BLaER1 (cell line): ENCODE measurements at regions not wholly inside any gene's neighbourhood (a gene's known extent, or its start where the extent isn't known, plus 50 kb on each side); places are given as distances from the start of the nearest gene placed in this dataset.

Experiments used
- H3K27ac ChIP-seq: shearing (Covaris generic); formaldehyde crosslinking; 2 replicates; pipeline ENCODE4 v1.8.1; 2022
- H3K27me3 ChIP-seq: shearing (Covaris generic); formaldehyde crosslinking; 2 replicates; pipeline ENCODE4 v1.8.1; 2022
- H3K36me3 ChIP-seq: shearing (Covaris generic); formaldehyde crosslinking; 2 replicates; pipeline ENCODE4 v1.8.1; 2022
- H3K4me1 ChIP-seq: shearing (Covaris generic); formaldehyde crosslinking; 2 replicates; pipeline ENCODE4 v1.8.1; 2022
- H3K4me2 ChIP-seq: shearing (Covaris generic); formaldehyde crosslinking; 2 replicates; pipeline ENCODE4 v1.8.1; 2022
- H3K4me3 ChIP-seq: shearing (Covaris generic); formaldehyde crosslinking; 2 replicates; pipeline ENCODE4 v1.8.1; 2022
- H3K9ac ChIP-seq: shearing (Covaris generic); formaldehyde crosslinking; 2 replicates; pipeline ENCODE4 v1.8.1; 2022
- H3K9me3 ChIP-seq: shearing (Covaris generic); formaldehyde crosslinking; 2 replicates; pipeline ENCODE4 v1.8.1; 2022
- H4K20me1 ChIP-seq: shearing (Covaris generic); formaldehyde crosslinking; 2 replicates; pipeline ENCODE4 v1.8.1; 2022
- Cebpa-rat ChIP-seq: shearing (Covaris generic); IDR thresholded peaks from 2 replicates; pipeline ENCODE4 v1.8.1; 2022

- Histone ChIP-seq H3K9me3 (no peaks in the 10 kb centered on the region), H3K4me1 (no peaks in the 10 kb centered on the region), H3K9ac (no peak overlapping the region), H3K36me3 (no peaks in the 10 kb centered on the region), H3K27me3 (no peaks in the 10 kb centered on the region), H3K4me2 (no peak overlapping the region), H4K20me1 (no peaks in the 10 kb centered on the region), H3K27ac (no peak overlapping the region), H3K4me3 (no peak overlapping the region)
- no peak for TF ChIP-seq Cebpa-rat
Observed at GRCh38 chr3:78022232-78022631, 982.3 kb downstream of the ROBO2 start.

DNA sequence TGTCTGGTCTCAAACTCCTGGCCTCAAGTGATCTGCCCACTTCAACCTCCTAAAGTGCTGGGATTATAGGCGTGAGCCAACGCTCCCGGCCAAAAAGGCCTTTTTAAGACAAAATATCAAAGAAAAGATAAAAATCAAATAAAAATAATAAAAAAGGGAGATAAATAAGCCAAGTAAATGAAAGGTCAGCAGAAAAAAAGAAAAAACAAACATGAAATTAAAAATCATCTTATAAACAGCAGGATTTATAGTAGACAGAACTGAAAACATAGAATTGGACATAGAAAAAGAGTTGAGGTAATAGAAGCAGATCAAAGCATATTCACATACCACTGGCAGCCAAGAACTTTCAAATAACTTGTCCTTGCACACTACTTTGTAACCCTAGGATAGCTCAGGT, 983.4 kb downstream of the ROBO2 start:
- Histone ChIP-seq H3K36me3 (no peaks in the 10 kb centered on the region), H3K27ac (no peak overlapping the region), H3K9me3 (no peaks in the 10 kb centered on the region), H3K4me1 (no peaks in the 10 kb centered on the region), H4K20me1 (no peaks in the 10 kb centered on the region), H3K4me2 (no peak overlapping the region), H3K4me3 (no peak overlapping the region), H3K9ac (no peak overlapping the region), H3K27me3 (no peaks in the 10 kb centered on the region)
- no peak for TF ChIP-seq Cebpa-rat

DNA sequence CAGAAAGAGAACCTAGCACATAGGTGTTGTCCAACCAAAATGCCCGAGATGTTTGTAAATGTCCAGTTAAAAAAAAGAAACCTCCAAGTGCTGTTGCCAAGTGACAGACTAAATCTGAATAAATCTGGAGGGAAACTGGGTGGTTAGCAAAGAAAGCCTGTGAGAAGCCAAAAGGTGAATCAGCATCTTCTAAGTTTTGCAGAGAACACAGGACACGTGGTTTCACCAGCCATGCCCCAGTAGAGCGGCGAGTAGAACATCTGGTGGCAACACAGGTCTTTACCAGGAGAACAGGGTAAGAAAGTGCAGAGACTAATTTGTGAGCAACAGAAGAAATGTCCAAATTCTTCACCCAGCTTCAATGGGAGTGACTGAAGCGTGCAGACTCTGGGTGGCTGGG, 986.0 kb downstream of the ROBO2 start:
- H4K20me1 ChIP-seq, result no peaks in the 10 kb centered on the region
- no peak overlapping the region for H3K4me3 ChIP-seq
- no peak overlapping the region for H3K9ac ChIP-seq
- no peak for TF ChIP-seq Cebpa-rat
- H3K36me3 ChIP-seq, result no peaks in the 10 kb centered on the region
- H3K27ac ChIP-seq, result no peak overlapping the region
- H3K4me2 ChIP-seq, result no peak overlapping the region
- H3K27me3 ChIP-seq, result no peaks in the 10 kb centered on the region
- no peaks in the 10 kb centered on the region for H3K4me1 ChIP-seq
- H3K9me3 ChIP-seq, result peaks cover 7% of the 10 kb centered on the region

DNA sequence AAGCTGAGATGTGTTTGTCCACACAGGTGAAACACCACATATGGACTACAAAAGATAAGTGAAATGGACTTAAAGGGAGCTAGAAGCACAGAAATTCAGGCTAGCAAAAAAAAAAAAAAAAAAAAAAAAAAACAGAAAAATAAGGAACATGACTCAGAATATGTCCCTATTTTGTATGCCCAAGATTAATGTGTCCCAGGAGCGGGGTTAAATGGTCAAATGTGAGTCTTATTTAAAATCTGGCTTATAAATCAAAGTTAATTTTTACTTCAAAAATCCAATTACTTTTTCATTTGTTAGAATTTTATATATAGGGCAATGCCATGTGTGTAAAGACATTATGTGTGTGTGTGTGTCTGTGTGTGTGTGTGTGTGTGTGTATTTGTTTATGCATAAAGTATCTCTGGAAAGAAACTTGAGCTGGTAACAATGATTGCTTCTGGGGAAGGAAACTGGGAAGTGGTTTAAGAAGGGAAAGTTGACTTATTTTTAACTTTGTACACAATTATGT, 986.5 kb downstream of the ROBO2 start:
- peaks cover 7% of the 10 kb centered on the region for H3K9me3 ChIP-seq
- H3K4me3 ChIP-seq, result no peak overlapping the region
- no peaks in the 10 kb centered on the region for H3K4me1 ChIP-seq
- no peaks in the 10 kb centered on the region for H4K20me1 ChIP-seq
- TF ChIP-seq Cebpa-rat, result no peak
- H3K27me3 ChIP-seq, result no peaks in the 10 kb centered on the region
- H3K4me2 ChIP-seq, result no peak overlapping the region
- no peak overlapping the region for H3K9ac ChIP-seq
- H3K36me3 ChIP-seq, result no peaks in the 10 kb centered on the region
- no peak overlapping the region for H3K27ac ChIP-seq

- no peaks in the 10 kb centered on the region for H3K36me3 ChIP-seq
- no peak overlapping the region for H3K27ac ChIP-seq
- H3K9me3 ChIP-seq, result peaks cover 7% of the 10 kb centered on the region
- H3K4me2 ChIP-seq, result no peak overlapping the region
- TF ChIP-seq Cebpa-rat, result no peak
- H3K4me3 ChIP-seq, result no peak overlapping the region
- no peaks in the 10 kb centered on the region for H4K20me1 ChIP-seq
- H3K9ac ChIP-seq, result no peak overlapping the region
- H3K27me3 ChIP-seq, result no peaks in the 10 kb centered on the region
- H3K4me1 ChIP-seq, result no peaks in the 10 kb centered on the region
Observed at GRCh38 chr3:78029775-78030174, 989.9 kb downstream of the ROBO2 start.

GRCh38 chr3:78035131-78035641, 995.3 kb downstream of the ROBO2 start:
- H3K9ac ChIP-seq, result no peak overlapping the region
- H4K20me1 ChIP-seq, result no peaks in the 10 kb centered on the region
- H3K4me3 ChIP-seq, result no peak overlapping the region
- peaks cover 8% of the 10 kb centered on the region for H3K4me1 ChIP-seq
- peak overlapping the region; percentile 42 for H3K4me2 ChIP-seq
- H3K27me3 ChIP-seq, result no peaks in the 10 kb centered on the region
- no peak for TF ChIP-seq Cebpa-rat
- H3K27ac ChIP-seq, result no peak overlapping the region
- no peaks in the 10 kb centered on the region for H3K9me3 ChIP-seq
- no peaks in the 10 kb centered on the region for H3K36me3 ChIP-seq

DNA sequence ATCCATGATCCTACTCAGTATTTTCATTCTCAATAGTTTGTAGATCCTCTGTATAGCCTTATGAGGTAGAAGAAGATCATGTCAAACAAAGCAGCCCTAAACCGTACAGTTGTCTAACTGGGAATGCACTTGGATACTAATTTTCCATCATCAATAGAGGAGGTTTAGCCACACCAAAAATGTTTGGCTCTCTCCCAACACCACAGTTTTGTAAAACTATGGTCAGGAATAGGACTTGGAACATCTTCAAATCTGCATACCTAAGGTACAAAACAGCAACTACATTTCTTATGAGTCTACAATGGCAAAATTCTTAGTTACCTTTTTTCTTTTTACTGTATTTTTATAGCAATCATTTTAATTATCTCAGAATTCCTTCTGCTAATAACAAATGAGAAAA, 1001.6 kb downstream of the ROBO2 start:
- no peaks in the 10 kb centered on the region for H3K9me3 ChIP-seq
- no peak overlapping the region for H3K4me2 ChIP-seq
- H3K4me1 ChIP-seq, result no peaks in the 10 kb centered on the region
- no peak overlapping the region for H3K9ac ChIP-seq
- no peak overlapping the region for H3K27ac ChIP-seq
- no peak for TF ChIP-seq Cebpa-rat
- H4K20me1 ChIP-seq, result no peaks in the 10 kb centered on the region
- no peaks in the 10 kb centered on the region for H3K27me3 ChIP-seq
- H3K36me3 ChIP-seq, result no peaks in the 10 kb centered on the region
- no peak overlapping the region for H3K4me3 ChIP-seq

DNA sequence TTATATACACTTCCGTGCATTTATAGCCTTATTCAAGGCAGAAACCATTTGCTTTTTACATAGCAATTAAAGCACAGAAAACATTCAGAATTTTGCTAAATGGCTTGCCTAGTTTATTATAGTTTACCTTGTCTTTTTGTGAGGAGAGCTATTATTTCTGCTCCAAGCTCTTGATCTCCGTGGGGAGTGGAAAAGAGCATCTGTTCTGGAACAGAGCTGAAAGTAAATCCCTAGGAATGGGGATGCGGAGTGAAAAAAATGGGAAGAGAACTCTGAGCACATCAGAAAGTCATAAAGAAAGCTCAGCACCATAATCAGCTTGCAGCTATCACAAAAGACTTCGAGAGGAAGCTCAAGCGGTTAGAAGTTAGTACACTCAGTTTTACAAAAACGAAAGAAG, 1006.7 kb downstream of the ROBO2 start:
- H3K4me2 ChIP-seq, result no peak overlapping the region
- no peaks in the 10 kb centered on the region for H3K27me3 ChIP-seq
- H3K36me3 ChIP-seq, result no peaks in the 10 kb centered on the region
- H4K20me1 ChIP-seq, result no peaks in the 10 kb centered on the region
- H3K27ac ChIP-seq, result no peak overlapping the region
- H3K9me3 ChIP-seq, result no peaks in the 10 kb centered on the region
- H3K4me1 ChIP-seq, result no peaks in the 10 kb centered on the region
- no peak overlapping the region for H3K4me3 ChIP-seq
- no peak for TF ChIP-seq Cebpa-rat
- no peak overlapping the region for H3K9ac ChIP-seq

DNA sequence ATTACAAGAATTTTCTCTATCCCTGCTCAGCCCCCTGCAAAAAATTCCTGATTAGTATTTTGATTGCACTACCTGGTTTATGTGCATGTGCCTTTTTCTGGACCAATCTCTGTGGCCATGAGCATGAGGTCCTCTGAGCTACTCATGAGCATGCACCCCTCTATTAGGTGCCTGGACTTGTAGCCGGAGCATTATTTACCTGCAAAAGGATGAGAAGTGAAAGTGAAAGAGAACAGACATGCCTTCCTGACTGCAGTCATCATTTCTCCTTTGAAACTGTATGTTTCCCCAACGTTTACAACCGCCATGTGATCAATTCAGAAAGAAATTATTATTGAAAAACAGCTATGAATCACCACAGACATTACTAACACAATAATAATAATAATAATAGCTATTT, 1008.8 kb downstream of the ROBO2 start:
- Histone ChIP-seq H3K4me3 (no peak overlapping the region), H3K27ac (no peak overlapping the region), H3K36me3 (no peaks in the 10 kb centered on the region), H4K20me1 (no peaks in the 10 kb centered on the region), H3K27me3 (no peaks in the 10 kb centered on the region), H3K4me2 (no peak overlapping the region), H3K9ac (no peak overlapping the region), H3K4me1 (no peaks in the 10 kb centered on the region), H3K9me3 (no peaks in the 10 kb centered on the region)
- TF ChIP-seq Cebpa-rat, result no peak

- Histone ChIP-seq H3K4me2 (no peak overlapping the region), H3K36me3 (no peaks in the 10 kb centered on the region)
Observed at GRCh38 chr3:78049521-78049920, 1009.6 kb downstream of the ROBO2 start.

More at GRCh38 chr3:78049521-78049920, 1009.6 kb downstream of the ROBO2 start:
- no peak for TF ChIP-seq Cebpa-rat
- no peak overlapping the region for H3K9ac ChIP-seq
- no peak overlapping the region for H3K4me3 ChIP-seq
- no peaks in the 10 kb centered on the region for H3K27me3 ChIP-seq
- H4K20me1 ChIP-seq, result no peaks in the 10 kb centered on the region
- no peaks in the 10 kb centered on the region for H3K4me1 ChIP-seq
- H3K27ac ChIP-seq, result no peak overlapping the region
- no peaks in the 10 kb centered on the region for H3K9me3 ChIP-seq
